ENCODE measurements at regions not wholly inside any gene's neighbourhood (a gene's known extent, or its start where the extent isn't known, plus 50 kb on each side); places are given as distances from the start of the nearest gene placed in this dataset.

DNA sequence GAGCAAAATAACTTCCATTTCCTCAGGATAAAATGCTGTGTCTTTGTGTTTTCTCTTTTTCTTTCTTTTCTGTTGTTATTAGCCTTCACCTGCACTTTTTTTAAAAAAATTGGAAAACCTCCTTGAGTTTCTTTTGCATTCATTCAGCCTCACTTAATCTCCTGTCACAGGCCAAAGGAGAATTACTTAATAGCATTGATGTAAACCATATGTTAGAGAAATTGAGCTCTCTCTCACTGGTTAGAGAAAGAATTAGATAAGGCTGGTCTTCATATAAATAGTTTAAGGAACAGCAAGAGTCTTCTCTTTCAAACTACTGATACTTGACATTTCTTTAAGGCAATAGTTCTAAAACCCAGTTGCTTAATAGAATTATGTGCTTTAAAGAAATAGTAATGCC is 564.2 kb downstream of the TFAP2B start:
- no peaks in the 10 kb centered on the region for H3K4me1 ChIP-seq (ENCODE audit: control insufficient read depth in 1 of 2, insufficient read depth in 2 of 2, low read length in 2 of 2)

DNA sequence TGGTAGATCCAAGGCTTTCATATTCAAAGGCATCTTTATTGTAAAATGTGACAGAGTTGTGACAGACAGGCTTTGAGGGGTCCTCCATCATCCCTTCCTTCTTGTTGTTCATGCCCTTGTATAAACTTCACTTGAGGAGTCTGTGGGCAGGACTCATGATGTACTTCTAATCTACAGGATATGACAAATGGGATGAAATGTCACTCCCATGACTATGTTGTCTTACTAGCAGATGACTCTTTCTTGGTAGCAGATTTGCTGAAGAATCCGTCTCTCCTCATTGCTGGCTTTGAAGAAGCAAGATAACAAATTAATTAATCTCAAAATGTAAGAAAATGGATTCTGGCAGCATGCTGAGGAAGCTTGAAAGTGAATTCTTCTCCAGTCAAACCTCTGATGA is 566.1 kb downstream of the TFAP2B start:
- H3K4ac ChIP-seq (ENCODE audit: low read depth, low read length): no peak overlapping the region
- no peak overlapping the region for H3K4me2 ChIP-seq (ENCODE audit: low read length)
- H2BK120ac ChIP-seq (ENCODE audit: insufficient read depth, low read length, poor library complexity): no peak overlapping the region
- no peaks in the 10 kb centered on the region for H3K79me2 ChIP-seq (ENCODE audit: control insufficient read depth, insufficient read depth, low read length, poor library complexity)
- WGBS (ENCODE audit: extremely low coverage, insufficient coverage, insufficient read length): no CpG with 5 or more reads among the region's 1 CpG
- H3K4me1 ChIP-seq (ENCODE audit: control insufficient read depth in 1 of 2, insufficient read depth in 2 of 2, low read length in 2 of 2): no peaks in the 10 kb centered on the region
- no peak overlapping the region for H2BK12ac ChIP-seq (ENCODE audit: low read length)
- H3K23ac ChIP-seq (ENCODE audit: low read length): no peak overlapping the region
- no peak overlapping the region for H3K18ac ChIP-seq (ENCODE audit: low read length)
- H2AFZ ChIP-seq (ENCODE audit: insufficient read depth, low read length, poor library complexity): no peak overlapping the region
- no peak overlapping the region for H3K27ac ChIP-seq (ENCODE audit: low read depth, low read length)
- H3K14ac ChIP-seq (ENCODE audit: low read length): no peak overlapping the region
- no peaks in the 10 kb centered on the region for H3K27me3 ChIP-seq (ENCODE audit: insufficient read depth, low read length)
- no peak overlapping the region for H4K12ac ChIP-seq (ENCODE audit: low read depth, low read length)
- H4K8ac ChIP-seq (ENCODE audit: low read depth, low read length): no peak overlapping the region
- H4K91ac ChIP-seq (ENCODE audit: low read depth, low read length): no peak overlapping the region
- H2BK5ac ChIP-seq (ENCODE audit: low read depth, low read length, poor library complexity): no peak overlapping the region
- DNase-seq: no peak
- no peaks in the 10 kb centered on the region for H3K9me3 ChIP-seq (ENCODE audit: insufficient read depth, low read depth, low read length)
- no peak overlapping the region for H2AK5ac ChIP-seq (ENCODE audit: low read length)
- no peaks in the 10 kb centered on the region for H3K36me3 ChIP-seq (ENCODE audit: control insufficient read depth in 1 of 2, insufficient read depth in 2 of 2, low read length in 2 of 2)
- no peak overlapping the region for H3K4me3 ChIP-seq (ENCODE audit: low read depth, low read length)
- no peak overlapping the region for H3K9ac ChIP-seq (ENCODE audit: low read length)
- H3K79me1 ChIP-seq (ENCODE audit: low read length): no peaks in the 10 kb centered on the region

More for the DNA sequence above, 564.2 kb downstream of the TFAP2B start:
- H4K12ac ChIP-seq (ENCODE audit: low read depth, low read length): no peak overlapping the region
- H2BK12ac ChIP-seq (ENCODE audit: low read length): no peak overlapping the region
- no peak overlapping the region for H3K4ac ChIP-seq (ENCODE audit: low read depth, low read length)
- no peak overlapping the region for H4K8ac ChIP-seq (ENCODE audit: low read depth, low read length)
- no peak overlapping the region for H2AK5ac ChIP-seq (ENCODE audit: low read length)
- no peak overlapping the region for H3K4me2 ChIP-seq (ENCODE audit: low read length)
- no peak overlapping the region for H2BK120ac ChIP-seq (ENCODE audit: insufficient read depth, low read length, poor library complexity)
- no peaks in the 10 kb centered on the region for H3K79me1 ChIP-seq (ENCODE audit: low read length)
- no peak overlapping the region for H3K4me3 ChIP-seq (ENCODE audit: low read depth, low read length)
- no peak overlapping the region for H2AFZ ChIP-seq (ENCODE audit: insufficient read depth, low read length, poor library complexity)
- H3K18ac ChIP-seq (ENCODE audit: low read length): no peak overlapping the region
- DNase-seq: no peak
- H3K79me2 ChIP-seq (ENCODE audit: control insufficient read depth, insufficient read depth, low read length, poor library complexity): no peaks in the 10 kb centered on the region
- no peak overlapping the region for H3K14ac ChIP-seq (ENCODE audit: low read length)
- no peak overlapping the region for H3K9ac ChIP-seq (ENCODE audit: low read length)
- no peaks in the 10 kb centered on the region for H3K36me3 ChIP-seq (ENCODE audit: control insufficient read depth in 1 of 2, insufficient read depth in 2 of 2, low read length in 2 of 2)
- no peak overlapping the region for H3K27ac ChIP-seq (ENCODE audit: low read depth, low read length)
- no peak overlapping the region for H4K91ac ChIP-seq (ENCODE audit: low read depth, low read length)
- H3K23ac ChIP-seq (ENCODE audit: low read length): no peak overlapping the region
- no peaks in the 10 kb centered on the region for H3K27me3 ChIP-seq (ENCODE audit: insufficient read depth, low read length)
- H3K9me3 ChIP-seq (ENCODE audit: insufficient read depth, low read depth, low read length): no peaks in the 10 kb centered on the region
- no peak overlapping the region for H2BK5ac ChIP-seq (ENCODE audit: low read depth, low read length, poor library complexity)

DNA sequence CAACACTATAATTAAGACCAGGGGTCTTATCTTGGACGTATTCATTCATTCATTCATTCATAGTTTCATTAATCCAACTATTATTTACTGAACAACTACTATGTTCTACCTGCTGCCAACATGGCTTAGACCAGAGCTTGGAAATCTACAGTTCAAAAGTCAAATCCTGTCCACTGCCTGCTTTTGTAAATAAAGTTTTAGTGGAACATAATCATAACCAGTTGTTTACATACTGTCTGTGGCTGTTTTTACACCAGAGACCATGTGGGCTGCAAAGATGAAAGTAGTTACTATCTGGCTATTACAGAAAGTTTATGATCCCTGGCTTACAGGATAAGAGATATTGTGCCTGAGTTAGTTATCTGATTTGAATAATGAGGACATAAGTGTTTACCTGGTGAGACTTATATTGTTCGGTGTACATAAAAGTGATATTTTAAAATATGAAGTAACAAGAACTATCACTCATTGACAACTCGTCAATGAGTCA is 567.7 kb downstream of the TFAP2B start:
- Histone ChIP-seq H4K12ac (ENCODE audit: low read depth, low read length) (no peak overlapping the region), H3K9me3 (ENCODE audit: insufficient read depth, low read depth, low read length) (no peaks in the 10 kb centered on the region), H3K4ac (ENCODE audit: low read depth, low read length) (no peak overlapping the region), H3K79me1 (ENCODE audit: low read length) (no peaks in the 10 kb centered on the region), H3K14ac (ENCODE audit: low read length) (no peak overlapping the region), H3K23ac (ENCODE audit: low read length) (no peak overlapping the region), H3K9ac (ENCODE audit: low read length) (no peak overlapping the region), H4K91ac (ENCODE audit: low read depth, low read length) (no peak overlapping the region), H2AFZ (ENCODE audit: insufficient read depth, low read length, poor library complexity) (no peak overlapping the region), H2BK120ac (ENCODE audit: insufficient read depth, low read length, poor library complexity) (no peak overlapping the region), H2BK12ac (ENCODE audit: low read length) (no peak overlapping the region), H3K79me2 (ENCODE audit: control insufficient read depth, insufficient read depth, low read length, poor library complexity) (no peaks in the 10 kb centered on the region), H3K27me3 (ENCODE audit: insufficient read depth, low read length) (no peaks in the 10 kb centered on the region), H3K36me3 (ENCODE audit: control insufficient read depth in 1 of 2, insufficient read depth in 2 of 2, low read length in 2 of 2) (no peaks in the 10 kb centered on the region), H3K27ac (ENCODE audit: low read depth, low read length) (no peak overlapping the region), H3K4me2 (ENCODE audit: low read length) (no peak overlapping the region), H3K4me3 (ENCODE audit: low read depth, low read length) (no peak overlapping the region), H2BK5ac (ENCODE audit: low read depth, low read length, poor library complexity) (no peak overlapping the region), H2AK5ac (ENCODE audit: low read length) (no peak overlapping the region), H3K4me1 (ENCODE audit: control insufficient read depth in 1 of 2, insufficient read depth in 2 of 2, low read length in 2 of 2) (no peaks in the 10 kb centered on the region), H4K8ac (ENCODE audit: low read depth, low read length) (no peak overlapping the region), H3K18ac (ENCODE audit: low read length) (no peak overlapping the region)
- DNase-seq: no peak
- whole genome bisulfite sequencing (ENCODE audit: extremely low coverage, insufficient coverage, insufficient read length): no CpG with 5 or more reads among the region's 3 CpGs

DNA sequence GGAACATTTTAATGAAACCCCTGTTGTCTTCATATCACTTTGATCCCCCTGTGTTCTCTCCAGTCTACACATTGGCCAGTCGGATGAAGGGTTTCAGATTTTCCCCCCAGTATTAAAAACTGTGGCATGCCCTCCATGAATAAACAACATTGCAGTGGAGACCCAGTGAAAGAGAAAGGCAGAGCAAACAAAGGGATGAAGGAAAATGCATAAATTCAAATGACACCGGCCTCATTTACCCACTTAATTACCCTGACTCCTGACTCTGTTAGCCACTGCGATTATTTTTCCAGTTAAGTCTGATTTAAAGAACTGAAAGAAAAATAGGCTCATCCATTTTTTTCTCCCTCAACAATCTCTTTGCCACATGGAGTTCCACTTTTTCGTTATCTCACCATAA is 569.2 kb downstream of the TFAP2B start:
- H3K27ac ChIP-seq (ENCODE audit: low read depth, low read length): no peak overlapping the region
- H3K4me1 ChIP-seq (ENCODE audit: control insufficient read depth in 1 of 2, insufficient read depth in 2 of 2, low read length in 2 of 2): no peaks in the 10 kb centered on the region
- DNase-seq: no peak
- no peak overlapping the region for H4K91ac ChIP-seq (ENCODE audit: low read depth, low read length)
- no peak overlapping the region for H2BK12ac ChIP-seq (ENCODE audit: low read length)
- no peak overlapping the region for H2BK5ac ChIP-seq (ENCODE audit: low read depth, low read length, poor library complexity)
- WGBS (ENCODE audit: extremely low coverage, insufficient coverage, insufficient read length): no CpG with 5 or more reads among the region's 4 CpGs
- H3K18ac ChIP-seq (ENCODE audit: low read length): no peak overlapping the region
- H2AFZ ChIP-seq (ENCODE audit: insufficient read depth, low read length, poor library complexity): no peak overlapping the region
- H3K23ac ChIP-seq (ENCODE audit: low read length): no peak overlapping the region
- no peaks in the 10 kb centered on the region for H3K27me3 ChIP-seq (ENCODE audit: insufficient read depth, low read length)
- H2BK120ac ChIP-seq (ENCODE audit: insufficient read depth, low read length, poor library complexity): no peak overlapping the region
- H3K79me2 ChIP-seq (ENCODE audit: control insufficient read depth, insufficient read depth, low read length, poor library complexity): no peaks in the 10 kb centered on the region
- H3K4ac ChIP-seq (ENCODE audit: low read depth, low read length): no peak overlapping the region
- no peak overlapping the region for H3K4me2 ChIP-seq (ENCODE audit: low read length)
- no peaks in the 10 kb centered on the region for H3K36me3 ChIP-seq (ENCODE audit: control insufficient read depth in 1 of 2, insufficient read depth in 2 of 2, low read length in 2 of 2)
- no peak overlapping the region for H3K4me3 ChIP-seq (ENCODE audit: low read depth, low read length)
- no peaks in the 10 kb centered on the region for H3K9me3 ChIP-seq (ENCODE audit: insufficient read depth, low read depth, low read length)
- no peak overlapping the region for H3K9ac ChIP-seq (ENCODE audit: low read length)
- H3K79me1 ChIP-seq (ENCODE audit: low read length): no peaks in the 10 kb centered on the region
- no peak overlapping the region for H2AK5ac ChIP-seq (ENCODE audit: low read length)
- no peak overlapping the region for H4K8ac ChIP-seq (ENCODE audit: low read depth, low read length)
- no peak overlapping the region for H3K14ac ChIP-seq (ENCODE audit: low read length)
- H4K12ac ChIP-seq (ENCODE audit: low read depth, low read length): no peak overlapping the region

Measured in trophoblast cell (in vitro differentiated cells and primary cell).